Forelimb muscle (tissue), 1 donor: ENCODE measurements at regions not wholly inside any gene's neighbourhood (a gene's known extent, or its start where the extent isn't known, plus 50 kb on each side); places are given as distances from the start of the nearest gene placed in this dataset.

Experiments
- DNase-seq: peaks from one replicate; pipeline ENCODE4 v3.0.0-alpha.2; 2013; ENCODE audit warnings: low read depth

DNA sequence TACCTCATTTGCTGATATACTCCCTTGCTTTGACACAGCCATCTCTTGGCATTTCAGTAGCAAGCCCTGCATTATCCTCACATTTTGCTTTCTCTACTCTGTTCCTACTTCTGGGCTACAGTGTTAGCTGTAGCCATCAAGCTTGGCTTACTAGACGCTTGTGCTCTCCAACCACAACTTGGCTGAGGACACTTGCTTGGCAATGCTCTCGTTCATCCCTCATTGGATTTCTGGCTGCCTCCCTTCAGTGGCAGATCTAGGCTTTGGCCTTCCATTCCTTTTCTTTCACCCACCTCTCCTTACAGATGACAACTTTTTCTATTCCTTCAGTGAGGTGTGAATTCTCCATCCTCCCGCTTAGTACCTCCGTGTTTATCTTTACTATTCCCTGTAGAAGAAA is 428.7 kb upstream of the LRRC7 start:
- no peak for DNase-seq

DNA sequence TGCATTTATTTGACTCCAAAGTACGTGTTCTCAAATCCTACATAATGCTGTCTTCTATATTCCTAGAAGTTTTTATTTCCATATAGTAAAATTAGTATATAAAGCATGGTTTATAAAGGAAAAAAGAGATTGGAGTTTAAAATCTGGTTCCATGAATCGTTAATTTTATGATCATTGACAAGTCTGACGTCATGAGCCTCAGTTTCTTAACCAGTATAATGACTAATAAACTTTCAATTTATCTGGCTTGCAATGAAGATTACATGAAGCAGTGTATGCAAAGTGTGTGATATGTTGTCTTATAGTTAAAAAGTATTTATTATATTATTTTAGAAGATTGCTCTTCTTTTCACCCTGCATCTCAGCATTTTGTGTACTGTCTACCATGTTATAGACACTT is 421.4 kb upstream of the LRRC7 start:
- DNase-seq = no peak

DNA sequence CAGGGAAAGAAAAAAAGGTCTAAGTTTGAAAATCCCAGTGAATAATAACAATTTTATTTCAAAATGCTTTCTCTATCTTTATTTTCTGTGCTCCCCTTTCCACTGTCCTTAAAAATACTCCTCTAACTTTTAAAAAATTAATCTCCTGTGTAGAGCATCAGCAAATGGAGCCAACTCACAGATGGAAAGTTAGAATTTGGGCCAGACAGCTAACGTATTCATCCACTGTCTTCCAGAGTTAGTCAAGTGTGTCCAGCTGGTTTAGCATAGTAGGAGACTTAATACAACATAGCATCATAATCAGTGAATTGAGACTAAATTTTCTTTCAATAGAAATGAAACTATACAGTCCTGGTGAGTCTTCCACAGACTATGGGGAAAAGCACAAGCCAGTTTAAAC is 419.0 kb upstream of the LRRC7 start:
- peak; percentile 82 for DNase-seq

- DNase-seq = no peak
These were observed 410.5 kb upstream of the LRRC7 start for GRCh38 chr1:69157046-69157756.

- DNase-seq = no peak
These were observed 404.5 kb upstream of the LRRC7 start for GRCh38 chr1:69163241-69163640.

DNA sequence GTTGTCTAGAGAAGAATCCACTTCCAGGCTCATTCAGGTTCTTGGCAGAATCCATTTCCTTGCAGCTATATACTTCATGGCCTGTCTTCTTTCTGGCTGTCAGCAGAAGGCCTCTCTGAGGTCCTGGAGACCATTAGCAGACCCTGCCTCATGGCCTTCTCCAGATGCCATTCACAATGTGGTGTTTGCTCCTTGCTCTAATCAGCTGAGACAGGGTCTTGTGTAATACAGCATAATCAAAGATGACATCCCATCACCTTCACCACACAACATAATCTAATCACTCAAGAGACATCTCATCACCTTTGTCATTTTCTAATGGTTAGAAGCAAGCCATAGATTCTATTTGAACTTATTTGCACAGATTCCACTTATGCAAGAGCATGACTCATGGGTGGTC is 403.9 kb upstream of the LRRC7 start:
- DNase-seq = no peak

- DNase-seq = no peak
These were observed 399.8 kb upstream of the LRRC7 start for GRCh38 chr1:69167876-69168275.

DNA sequence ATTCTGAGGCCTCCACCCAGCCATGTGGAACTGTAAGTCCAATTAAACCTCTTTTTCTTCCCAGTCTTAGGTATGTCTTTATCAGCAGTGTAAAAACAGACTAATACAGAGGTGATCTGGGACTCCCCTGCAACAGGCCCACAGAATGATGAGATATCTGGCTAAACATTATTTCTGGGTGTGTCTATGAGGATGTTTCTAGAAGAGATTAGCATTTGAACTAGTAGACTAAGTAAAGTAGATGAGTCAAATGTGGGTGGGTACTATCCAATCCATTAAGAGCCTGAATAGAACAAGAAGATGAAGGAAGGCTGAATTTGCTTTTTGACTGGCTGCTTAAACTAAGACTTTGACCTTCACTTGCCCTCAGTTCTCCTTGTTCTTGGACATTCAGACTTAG is 396.5 kb upstream of the LRRC7 start:
- no peak for DNase-seq

GRCh38 chr1:69172003-69173000 is 395.4 kb upstream of the LRRC7 start:
- no peak for DNase-seq

DNA sequence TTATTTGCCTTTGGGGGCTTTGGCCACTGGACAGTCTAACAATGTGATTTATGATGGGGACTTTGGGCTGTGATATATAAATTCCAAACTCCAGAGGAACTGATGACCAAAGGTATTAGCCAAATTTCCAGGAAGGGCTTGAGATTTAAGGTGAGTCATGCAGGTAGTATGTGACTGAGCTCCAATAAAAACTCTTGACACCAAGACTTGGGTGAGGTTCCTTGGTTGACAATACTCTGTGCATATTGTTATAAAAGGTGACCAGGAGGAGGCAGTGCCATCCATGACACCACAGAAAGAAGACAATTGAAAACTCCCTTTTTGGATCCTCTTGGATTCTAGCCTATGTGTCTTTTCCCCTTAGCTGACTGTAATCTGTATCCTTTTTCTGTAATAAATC is 392.7 kb upstream of the LRRC7 start:
- DNase-seq = no peak

DNA sequence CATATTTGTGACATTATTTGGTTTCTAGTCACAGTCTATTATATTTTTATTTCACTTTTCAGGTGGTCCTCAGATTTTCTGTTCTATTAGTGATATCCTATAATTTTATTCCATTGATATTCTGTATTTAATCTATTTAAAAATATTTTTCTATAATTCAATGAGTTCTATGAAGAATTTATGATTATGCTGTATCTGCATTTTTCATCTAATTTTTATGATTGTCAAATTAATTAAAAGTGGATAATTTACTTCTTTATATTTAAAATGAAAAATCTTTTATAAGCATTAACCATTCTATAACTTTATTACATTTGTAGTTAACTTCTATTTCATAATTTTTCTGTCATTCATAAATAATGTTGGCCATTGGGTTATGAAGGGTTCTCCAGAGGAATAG is 387.4 kb upstream of the LRRC7 start:
- no peak for DNase-seq

GRCh38 chr1:69185378-69185777 is 382.3 kb upstream of the LRRC7 start:
- DNase-seq = no peak

DNA sequence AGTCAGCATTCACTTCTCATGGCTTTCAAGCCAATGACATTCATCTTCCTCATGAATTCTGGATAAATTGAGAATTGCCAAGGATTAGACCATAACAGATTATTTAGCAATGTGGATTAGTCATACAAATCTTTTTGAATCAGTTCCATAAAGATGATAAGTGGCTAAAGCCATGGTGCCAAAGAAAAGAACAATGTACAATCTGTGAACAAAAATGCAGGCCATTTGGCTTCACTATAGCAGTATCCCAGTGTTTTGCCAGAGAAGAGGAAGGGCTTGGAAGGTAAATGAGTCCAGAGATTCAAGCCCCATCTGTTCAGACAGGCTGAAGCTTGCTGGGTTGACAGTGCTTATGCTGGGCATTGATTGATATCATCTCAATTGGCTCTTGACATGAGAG is 376.4 kb upstream of the LRRC7 start:
- no peak for DNase-seq

GRCh38 chr1:69195136-69195535 is 372.6 kb upstream of the LRRC7 start:
- no peak for DNase-seq

GRCh38 chr1:69196071-69196470 is 371.7 kb upstream of the LRRC7 start:
- DNase-seq = no peak

- DNase-seq = no peak
These were observed 369.9 kb upstream of the LRRC7 start for GRCh38 chr1:69197816-69198215.

GRCh38 chr1:69201716-69202115 is 366.0 kb upstream of the LRRC7 start:
- no peak for DNase-seq

- no peak for DNase-seq
These were observed 364.6 kb upstream of the LRRC7 start for GRCh38 chr1:69203166-69203565.

DNA sequence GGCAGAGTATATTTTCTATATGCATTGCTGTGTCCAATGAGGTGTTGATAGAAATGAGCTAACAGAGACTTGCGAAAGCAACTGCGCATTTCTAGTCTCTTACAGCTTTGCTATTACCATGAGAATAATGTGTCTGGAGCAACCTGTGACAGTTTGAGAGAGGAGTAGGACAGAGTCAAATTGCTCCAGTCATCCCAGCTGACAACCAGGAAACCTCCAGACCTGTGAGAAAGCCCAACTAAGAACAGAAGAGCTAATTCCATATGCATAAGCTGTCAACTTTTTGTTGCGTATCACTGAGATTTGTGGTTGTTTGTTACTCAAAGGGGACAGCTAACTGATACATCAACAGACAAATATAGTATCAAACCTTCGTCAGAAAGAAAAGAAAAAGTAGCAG is 354.1 kb upstream of the LRRC7 start:
- no peak for DNase-seq

GRCh38 chr1:69215883-69216282 is 351.8 kb upstream of the LRRC7 start:
- no peak for DNase-seq

DNA sequence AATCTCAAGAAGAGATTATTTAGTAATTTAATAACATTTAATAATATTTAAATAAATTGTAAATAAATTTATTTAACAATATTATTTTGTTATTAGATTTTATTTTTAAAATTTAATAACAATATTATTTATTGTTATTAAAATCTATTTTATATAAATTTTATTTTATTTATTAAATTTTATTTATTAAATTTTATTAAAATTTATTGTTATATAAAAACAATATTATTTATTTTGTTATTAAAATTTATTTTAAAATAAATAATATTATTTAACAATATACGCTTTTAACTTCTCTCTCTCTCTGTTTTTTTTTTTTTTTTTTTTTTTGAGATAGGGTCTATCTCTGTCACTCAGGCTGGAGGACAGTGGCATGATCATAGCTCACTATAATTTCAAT is 347.1 kb upstream of the LRRC7 start:
- DNase-seq = no peak

GRCh38 chr1:69221524-69221923 is 346.2 kb upstream of the LRRC7 start:
- no peak for DNase-seq

GRCh38 chr1:69223156-69223555 is 344.6 kb upstream of the LRRC7 start:
- DNase-seq = no peak
